DMS53 treated with DMSO at 0.1 percent for 48 hours (cell line): ENCODE measurements at regions not wholly inside any gene's neighbourhood (a gene's known extent, or its start where the extent isn't known, plus 50 kb on each side); places are given as distances from the start of the nearest gene placed in this dataset.
A peak's percentile ranks its signal among the peaks of the same experiment; 100 is the strongest.

Experiments used
- DNase-seq: peaks from one replicate; lab custom pipeline; 2025; ENCODE audit not compliant: unreplicated experiment; lab: John Stamatoyannopoulos, UW

DNA sequence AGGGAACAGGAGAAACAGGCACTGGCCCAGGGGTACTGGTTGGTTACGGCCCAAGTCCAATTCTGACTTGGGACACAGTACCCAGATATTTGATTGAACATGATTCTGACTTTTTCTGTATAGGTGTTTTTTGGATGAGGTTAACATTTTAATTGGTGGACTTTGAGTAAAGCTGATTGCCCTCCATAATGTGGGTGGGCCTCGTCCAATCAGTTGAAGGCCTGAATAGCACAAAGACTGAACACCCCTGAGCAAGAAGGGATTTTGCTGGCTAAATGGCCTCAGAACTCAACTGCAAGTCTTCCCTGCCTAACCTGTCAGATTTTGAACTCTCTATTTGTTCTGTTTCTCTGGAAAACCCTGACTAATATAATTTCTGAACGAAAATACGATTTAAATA lies 222.6 kb downstream of the TEX36 start:
- no peak for DNase-seq

DNA sequence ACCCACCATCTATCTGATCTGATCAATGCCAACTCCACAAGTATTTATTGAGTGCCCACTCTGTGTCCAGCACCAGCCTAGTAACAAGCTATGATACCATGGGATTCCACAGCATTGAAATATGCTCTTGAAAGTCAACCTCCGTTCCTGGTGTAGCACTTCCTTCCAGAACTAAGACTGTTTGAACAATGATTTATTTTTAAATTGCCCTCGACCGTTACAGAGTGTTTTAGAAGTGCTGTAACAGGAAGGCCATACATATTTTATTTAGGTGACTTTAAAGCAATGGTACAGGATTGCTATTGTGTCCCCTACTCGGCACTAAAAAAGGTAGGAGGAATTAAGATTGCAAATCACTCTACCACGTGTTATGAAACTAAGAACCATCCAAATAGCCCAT lies 225.6 kb downstream of the TEX36 start:
- no peak for DNase-seq

DNA sequence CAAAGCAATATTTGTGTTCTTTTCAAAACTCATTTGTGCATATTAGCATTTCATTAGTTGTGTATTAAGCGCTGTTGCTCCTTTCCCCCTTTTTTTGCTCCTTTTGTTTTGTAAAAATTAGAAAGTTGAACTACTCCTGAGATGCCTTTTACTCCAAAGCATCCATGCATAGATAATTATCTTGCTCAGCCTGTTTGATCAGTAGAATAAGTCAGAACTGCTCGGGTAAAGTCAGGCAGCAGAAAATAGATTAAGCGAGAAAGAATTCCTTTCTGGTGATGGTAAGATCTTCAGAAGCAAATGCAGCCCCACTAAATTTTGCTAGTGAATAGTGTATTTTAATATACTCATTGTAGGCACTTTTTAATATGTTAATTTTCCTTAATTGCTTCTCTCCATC lies 227.1 kb downstream of the TEX36 start:
- peak; percentile 54 for DNase-seq

DNA sequence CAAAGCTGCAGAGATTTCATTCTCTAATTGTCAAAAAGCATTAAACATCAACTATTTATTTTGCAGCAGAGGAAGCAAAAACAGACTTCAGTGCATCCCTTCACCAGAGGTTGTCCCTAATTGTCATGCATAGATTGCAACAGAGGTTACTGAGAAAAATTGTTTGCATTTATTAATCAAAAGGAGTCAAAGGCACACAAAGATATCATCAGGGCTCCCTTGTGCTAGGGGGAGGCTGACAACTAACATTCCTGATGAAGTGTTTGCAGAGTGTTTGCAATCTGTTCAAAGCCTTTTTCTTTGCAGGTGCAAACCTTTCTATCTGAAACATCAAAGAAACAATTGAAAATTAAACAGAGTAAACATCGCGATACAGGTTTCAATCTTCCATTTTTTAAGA lies 227.5 kb downstream of the TEX36 start:
- DNase-seq = peak; percentile 54

DNA sequence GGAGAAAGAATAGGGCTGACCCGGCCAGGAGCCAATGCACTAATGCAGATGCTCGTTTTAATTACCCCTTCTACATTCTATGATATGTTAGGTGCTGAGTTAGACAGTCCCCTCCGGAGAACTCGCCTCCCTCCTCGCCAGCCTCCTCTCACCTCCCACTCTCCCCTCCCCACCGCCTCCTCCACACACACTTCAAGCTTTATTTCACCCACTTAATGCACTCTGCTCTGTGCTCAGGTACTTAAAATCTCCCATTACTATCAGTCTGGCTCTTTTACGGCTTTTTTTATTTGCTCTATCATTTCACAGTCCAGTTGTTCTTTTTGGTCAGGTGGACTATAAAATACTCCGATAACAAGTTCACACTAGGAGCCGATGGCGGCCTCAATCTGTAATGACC lies 231.6 kb downstream of the TEX36 start:
- DNase-seq = no peak

DNA sequence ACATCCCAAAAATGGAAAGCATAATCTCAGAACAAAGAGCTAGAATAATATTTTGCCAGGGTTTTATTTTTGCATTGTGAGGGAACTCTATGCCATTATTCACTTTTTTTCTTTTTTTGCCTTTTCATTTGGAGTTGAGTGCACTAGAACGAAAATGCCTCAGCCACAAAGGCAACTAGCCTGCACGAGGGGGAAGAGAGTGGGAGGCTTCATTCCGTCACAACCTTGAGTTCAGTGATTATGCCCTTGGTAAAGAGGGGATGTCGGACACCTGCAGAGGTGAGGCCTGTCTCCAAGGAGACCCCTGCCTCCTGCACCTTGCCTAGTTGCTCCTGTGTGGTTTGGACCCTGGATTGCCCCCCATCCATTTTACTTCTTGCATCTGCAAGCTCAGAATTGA lies 232.7 kb downstream of the TEX36 start:
- DNase-seq = no peak

DNA sequence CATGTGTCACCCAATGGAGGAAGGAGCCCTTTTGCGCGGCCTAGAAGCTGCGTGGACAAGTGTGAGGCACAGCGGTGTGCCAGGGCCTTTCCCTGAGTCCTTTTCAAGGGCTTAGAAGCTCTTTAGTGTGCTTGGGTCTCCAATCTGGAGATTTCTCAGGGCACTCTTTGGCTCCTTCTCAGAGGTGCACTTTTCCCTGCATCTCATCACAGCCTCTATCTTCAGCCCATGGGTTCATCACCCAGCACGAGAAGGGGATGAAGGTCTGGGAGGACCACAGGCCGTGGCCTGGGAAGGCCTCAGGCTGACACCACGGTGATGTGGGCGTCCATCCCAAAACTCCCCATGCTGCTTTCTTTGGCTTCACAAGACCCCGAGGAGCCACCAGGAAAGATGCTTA lies 233.4 kb downstream of the TEX36 start:
- DNase-seq = no peak

DNA sequence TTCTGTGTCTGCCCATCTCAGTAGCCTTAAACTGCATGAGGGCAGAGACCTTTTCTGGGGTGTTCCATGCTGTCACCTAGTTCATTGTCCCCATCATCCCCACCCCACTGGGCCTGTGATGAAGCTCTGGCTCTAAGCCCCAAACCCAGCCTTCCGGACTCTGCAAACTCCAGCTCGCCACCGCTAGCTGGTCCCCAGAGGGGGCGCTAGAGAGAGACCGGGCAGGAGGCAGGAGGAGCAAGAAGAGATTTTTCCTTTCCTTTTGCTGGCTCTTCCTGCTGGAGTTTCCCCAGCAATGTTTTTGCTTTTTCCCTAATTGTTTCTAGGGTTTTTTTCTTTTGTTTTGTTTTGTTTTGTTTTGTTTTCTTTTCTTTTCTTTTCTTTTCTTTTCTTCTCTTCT lies 234.4 kb downstream of the TEX36 start:
- DNase-seq = peak; percentile 33

DNA sequence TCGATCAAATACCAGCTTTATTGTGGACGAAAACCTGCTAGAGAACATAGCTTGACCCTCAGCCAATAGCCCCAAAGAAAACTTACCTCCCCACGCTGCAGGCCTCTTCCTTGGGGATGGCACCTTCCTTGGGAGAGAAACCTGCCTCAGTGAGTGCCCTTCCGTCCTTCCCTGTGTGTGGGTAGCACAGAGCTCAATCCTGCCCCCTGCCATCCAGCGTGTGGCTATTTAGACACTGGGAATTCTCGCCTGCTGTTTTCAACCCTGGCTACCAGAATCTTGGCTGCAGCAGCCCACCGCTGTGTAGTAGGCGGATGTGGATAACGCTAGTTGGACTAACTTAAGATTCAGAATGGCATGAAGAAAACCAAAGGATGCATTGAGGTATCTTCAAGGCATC lies 238.2 kb downstream of the TEX36 start:
- DNase-seq = no peak

DNA sequence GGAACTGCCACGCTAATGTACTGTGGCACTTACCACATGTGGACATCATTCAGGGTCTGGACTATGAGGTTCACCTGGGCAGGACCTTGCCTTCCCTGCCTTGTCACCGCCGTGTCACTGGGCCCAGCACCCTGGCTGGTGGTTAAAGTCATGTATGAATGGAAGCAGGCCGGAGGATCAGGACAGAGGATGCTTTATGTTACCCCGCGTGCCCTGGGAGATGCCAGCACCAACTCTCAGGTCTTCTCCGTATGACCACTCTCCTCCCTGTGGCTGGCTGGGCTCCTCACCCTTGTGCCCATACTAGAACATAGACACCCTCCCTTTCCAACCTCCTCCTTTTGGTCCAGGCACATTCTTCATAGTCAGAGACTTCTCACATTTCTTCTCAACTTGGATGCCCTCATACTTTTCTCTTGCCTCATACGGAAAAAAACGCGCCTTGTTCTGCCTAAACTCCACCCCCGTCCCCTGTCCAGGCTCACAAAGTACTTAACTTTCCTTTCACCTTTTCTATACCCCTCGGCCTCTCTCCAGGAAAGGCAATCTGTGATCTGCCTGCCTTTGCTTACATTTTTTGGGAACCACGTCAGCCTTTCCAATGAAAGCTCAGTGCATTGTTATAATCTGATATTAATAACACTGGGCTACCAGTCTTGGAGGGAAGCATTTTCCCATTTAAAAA lies 240.0 kb downstream of the TEX36 start:
- DNase-seq = no peak

DNA sequence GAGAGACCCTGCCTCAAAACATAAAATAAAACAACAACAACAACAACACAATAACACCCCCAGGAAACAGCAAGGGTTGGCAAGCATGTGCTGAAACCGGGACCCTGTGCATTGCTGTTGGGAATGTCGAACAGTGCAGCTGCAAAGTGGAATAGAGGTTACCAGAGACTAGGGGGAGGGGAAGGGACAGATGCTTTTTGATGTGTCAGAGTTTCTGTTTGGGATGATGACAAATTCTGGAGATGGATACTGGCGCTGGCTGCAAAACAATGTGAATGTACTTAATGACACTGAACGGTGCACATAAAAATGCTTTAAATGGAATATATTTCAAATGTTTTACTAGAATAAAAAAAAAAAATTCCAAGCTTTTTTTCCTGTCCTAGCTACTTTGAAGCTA lies 241.8 kb downstream of the TEX36 start:
- DNase-seq = peak; percentile 11

DNA sequence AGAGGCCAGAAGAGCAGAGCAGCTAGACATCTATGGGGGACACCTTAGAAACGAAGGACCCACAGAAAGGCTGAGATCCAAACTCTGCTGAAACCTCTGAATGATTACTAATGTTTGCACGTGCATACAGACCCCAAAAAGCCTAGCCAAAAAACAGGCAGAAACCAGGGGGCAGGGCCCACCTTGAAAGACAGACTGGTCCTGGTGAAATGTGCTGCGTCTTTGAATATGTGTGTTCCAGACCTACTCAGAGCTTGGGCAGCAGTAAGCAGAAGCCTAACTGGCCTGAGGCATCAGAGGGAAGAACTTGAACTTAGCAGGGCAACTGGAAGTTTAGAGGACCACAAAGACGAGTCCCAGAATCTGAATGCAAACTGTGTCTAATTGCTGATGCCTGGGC lies 251.8 kb downstream of the TEX36 start:
- no peak for DNase-seq

DNA sequence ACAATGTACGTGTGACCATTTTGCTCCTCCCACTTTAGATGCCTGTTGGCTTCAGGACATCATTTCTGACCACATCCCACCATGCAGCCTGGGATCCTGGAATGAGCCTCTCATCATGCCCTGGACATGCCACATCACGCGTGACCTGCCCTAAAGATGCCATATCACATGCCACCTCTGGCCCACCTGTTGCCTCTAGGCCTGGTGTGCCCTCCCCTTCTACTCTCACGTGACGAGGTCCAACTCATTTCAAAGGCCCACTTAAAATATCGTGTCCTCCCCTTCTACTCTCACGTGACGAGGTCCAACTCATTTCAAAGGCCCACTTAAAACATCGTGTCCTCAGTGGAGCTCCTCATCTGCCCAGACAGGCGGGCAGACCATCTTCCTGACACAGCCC lies 254.9 kb downstream of the TEX36 start:
- no peak for DNase-seq

DNA sequence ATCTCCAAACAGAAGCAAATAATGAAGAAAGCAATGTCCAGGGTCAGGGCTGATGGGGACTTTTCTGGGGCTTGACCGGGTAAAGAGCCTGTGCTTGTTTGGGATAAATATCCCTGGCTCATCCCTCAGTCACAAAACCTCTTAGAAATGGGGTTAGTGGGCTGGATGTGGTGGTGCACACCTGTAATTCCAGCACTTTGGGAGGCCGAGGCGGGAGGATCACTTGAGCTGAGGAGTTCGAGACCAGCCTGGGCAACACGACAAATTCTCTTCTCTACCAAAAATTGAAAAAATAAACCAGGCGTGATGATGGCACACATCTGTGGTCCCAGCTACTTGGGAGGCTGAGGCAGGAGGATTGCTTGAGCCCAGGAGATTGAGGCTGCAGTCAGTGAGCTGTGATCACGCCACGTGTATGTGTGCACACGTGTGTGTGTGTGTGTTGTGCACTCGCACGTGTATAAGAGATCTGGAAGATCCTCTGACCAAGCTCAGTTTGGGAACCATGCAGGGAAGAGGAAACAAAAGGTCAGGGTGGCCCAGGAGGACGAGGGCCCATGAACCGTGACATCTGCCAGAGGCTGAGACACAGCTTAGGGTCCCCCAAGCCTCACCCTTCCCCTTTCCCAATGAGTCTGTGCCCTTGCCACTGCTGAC lies 258.6 kb downstream of the TEX36 start:
- DNase-seq = no peak

DNA sequence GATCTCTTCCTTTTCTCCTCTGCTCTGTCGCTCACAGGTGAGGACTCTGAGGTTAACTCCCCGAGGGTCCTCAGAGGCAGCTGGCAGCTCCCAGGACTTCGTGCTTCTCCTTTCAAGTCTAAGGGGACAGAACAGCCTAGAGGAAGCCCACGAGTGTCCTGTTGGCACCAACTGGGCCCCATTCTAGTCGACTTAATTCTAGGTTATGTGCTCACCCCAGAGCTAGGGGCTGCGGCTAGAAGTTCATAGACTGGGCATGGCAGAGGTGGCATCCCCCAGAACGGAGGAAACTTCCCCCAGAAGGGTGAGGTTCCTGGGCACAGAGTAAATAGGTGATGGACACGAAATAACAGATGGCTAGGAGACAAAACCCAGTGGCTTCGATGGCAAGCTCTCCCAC lies 259.4 kb downstream of the TEX36 start:
- DNase-seq = no peak

DNA sequence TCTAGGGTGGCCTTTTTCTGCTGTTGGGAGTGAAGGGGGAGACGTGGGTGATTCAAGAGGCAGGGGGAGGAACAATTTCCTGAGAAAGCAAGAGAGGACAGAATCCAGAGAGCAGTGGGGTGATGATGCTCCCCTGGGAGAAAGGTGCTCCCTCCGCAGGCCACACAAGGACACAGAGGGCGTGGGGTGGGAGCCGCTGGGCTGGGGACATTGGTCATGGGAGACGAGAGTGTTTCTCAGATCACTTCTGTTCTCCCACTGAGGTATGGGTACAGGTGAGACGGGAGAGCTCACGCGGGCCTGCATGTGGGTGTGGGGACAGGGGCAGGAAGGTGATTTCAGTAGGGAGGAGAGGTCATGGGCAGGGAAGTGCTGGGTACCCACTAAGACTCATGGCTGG lies 259.5 kb upstream of the CTBP2 start:
- DNase-seq = no peak

DNA sequence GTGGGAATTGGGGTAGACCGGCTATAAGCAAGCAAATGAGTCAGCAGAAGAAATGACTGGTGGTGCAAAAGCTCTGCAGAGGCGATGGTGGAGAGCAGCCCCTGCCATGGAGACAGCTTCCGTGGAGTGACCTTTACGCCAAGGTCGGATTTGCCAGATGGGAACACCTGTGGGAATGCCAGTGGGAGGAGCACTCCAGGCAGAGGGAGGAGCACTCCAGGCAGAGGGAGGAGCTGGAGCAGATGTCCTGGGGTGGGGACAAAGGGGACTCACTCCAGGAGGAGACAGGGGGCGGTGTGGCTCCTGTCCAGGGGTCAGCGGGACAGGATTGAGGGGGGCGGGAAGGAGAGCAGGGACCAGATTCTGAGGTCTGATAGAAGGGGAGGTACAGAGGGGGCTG lies 258.8 kb upstream of the CTBP2 start:
- no peak for DNase-seq

DNA sequence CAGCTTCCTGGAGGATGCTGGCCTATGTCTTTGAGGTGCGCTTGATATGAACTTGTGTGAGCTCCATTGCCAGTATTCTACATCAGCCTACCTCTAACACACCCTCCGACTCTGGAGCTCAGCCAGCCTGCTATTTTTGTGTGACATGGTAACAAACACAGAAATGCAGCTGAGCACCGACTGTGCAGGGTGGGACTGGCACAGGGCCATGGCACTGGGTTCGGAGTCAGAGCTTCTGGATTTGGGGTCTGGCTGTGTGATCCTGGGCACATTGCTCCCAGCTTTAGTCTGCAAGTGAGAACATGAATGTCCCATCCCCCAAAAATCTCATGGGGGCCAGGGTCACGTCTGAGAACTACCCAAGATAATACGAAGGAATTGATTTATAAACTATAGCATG lies 257.2 kb upstream of the CTBP2 start:
- no peak for DNase-seq

DNA sequence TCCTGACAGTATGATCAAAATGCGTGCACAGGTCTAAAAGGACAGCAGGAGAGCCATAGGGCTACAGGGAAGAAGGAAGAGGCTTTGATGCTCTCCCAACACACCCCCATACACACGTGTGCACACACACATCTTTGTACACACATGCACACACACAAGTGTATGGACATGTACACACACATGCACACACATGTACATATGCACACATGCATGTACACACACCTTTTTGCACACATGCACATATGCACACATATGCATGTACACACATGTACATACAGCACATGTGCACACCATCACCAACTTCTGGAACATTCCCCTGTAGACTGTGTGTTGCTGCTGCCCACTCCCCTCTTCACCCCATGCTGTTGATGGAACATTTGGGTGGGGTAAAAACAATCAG lies 255.6 kb upstream of the CTBP2 start:
- DNase-seq = no peak

DNA sequence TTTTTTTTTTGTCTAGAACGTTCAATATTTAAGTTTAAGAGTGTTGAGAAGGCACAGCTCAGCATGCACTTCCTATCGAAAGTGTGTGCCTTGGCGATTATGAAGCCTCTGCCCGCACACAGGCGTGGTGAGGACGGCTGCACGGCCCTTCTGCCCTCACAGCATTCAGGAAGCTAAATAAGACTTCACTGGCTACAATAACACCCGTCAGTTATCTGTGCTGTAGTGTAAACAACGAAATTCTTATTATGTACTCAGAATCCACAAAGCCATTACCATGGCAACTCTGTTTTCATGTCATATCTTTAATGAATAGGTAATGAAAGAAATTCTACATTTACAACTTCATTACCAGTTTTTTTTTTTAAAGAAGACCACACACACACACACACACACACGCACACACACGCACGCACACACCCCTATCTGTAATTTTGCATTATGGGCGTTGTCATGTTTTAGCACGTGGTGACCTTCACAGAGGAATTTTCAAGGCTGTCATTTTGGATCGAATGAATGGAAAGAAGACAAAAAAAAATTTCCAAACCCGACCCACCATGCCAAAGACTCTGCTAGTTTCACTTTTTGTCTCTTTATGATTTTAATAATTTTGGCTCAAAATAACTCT lies 254.8 kb upstream of the CTBP2 start:
- DNase-seq = no peak

DNA sequence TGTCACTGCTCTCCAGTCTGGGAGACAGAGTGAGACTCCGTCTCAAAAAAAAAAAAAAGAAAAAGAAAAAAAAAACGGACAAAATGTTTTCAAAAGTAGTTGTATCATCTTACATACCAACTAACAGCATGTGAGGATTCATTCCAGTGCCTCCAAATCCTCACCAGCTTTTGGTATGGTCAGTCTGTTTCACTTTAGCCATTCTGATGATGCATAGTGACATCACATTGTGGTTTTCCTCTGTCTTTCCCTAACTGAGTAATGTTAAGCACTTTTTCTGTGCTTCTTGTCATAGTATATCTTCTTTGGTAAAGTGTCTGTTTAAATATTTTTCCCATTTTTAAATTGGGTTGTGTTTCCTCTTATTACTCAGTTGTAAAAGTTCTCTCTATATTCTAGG lies 251.4 kb upstream of the CTBP2 start:
- no peak for DNase-seq

DNA sequence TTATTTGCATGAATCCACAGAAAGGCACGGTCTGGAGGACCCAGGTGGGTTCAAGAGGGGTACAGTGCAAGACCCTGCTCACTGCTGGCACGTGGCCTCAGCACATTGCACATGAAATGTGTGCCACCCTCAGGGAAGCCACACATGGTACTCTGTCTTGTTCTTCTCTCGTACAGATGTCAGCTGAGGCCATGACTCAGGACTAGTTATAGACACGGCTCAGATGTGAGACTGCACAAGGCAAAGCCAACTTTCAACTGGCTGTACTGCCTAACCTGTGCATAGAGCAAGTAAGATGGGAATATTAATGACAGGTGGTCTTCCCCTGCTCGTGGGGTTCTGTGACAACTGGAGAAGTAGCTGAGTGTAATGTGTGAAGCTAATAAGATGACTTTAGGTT lies 249.4 kb upstream of the CTBP2 start:
- DNase-seq = no peak

DNA sequence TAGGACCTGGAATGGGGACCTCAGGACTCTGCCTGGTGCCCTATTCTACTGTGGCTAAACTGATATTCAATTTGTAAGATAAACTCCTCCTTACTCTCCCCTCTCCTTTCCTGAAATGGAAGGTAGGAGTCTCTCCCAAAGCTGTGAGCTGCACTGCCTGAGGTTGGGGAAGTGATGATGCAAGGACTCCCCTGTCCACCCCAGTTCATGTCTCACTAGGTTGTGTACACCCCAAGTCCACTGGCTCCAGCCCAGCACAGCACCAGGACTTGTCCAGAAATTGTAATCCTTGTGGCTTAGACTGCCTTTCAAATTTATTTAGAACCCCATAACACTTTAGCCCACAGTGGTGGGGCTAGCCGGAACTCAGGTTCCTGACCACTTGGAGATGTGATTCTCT lies 247.2 kb upstream of the CTBP2 start:
- DNase-seq = no peak
